Thymus (tissue), 11 donors: ENCODE measurements at regions not wholly inside any gene's neighbourhood (a gene's known extent, or its start where the extent isn't known, plus 50 kb on each side); places are given as distances from the start of the nearest gene placed in this dataset.
A peak's percentile ranks its signal among the peaks of the same experiment; 100 is the strongest.
"Not testable (repeated sequence)": the region's sequence is repeated elsewhere in the genome, so short reads cannot be mapped to it uniquely, and the experiment has no call there.

Source experiments
- DNase-seq, 9 donors: peaks; one replicate each; pipeline ENCODE4 v3.0.0-alpha.2; 2013; ENCODE audit warnings: low spot score in 9 of 9, low read depth in 6 of 9, missing footprints in 1 of 9
- H3K27ac ChIP-seq, 2 donors: one replicate each; pipeline ENCODE4 v1.5.1; 2013; ENCODE audit warnings: control low read depth in 1 of 2, low read depth in 1 of 2, low read length in 1 of 2, mild to moderate bottlenecking in 1 of 2, moderate library complexity in 1 of 2
- H3K27me3 ChIP-seq, 2 donors: one replicate each; pipeline ENCODE4 v1.5.1; 2013; ENCODE audit warnings: low read length in 1 of 2; ENCODE audit not compliant: control insufficient read depth in 2 of 2, insufficient read depth in 1 of 2
- H3K36me3 ChIP-seq, 2 donors: one replicate each; pipeline ENCODE4 v1.5.1; 2013; ENCODE audit warnings: low read length in 1 of 2, mild to moderate bottlenecking in 1 of 2, moderate library complexity in 1 of 2; ENCODE audit not compliant: control insufficient read depth in 2 of 2, insufficient read depth in 2 of 2
- H3K4me1 ChIP-seq, 2 donors: one replicate each; pipeline ENCODE4 v1.5.1; 2013; ENCODE audit warnings: low read length in 2 of 2; ENCODE audit not compliant: control insufficient read depth in 2 of 2, insufficient read depth in 2 of 2
- H3K4me3 ChIP-seq, 2 donors: one replicate each; pipeline ENCODE4 v1.5.1; 2013; ENCODE audit warnings: low read length in 2 of 2, control low read depth in 1 of 2, mild to moderate bottlenecking in 1 of 2
- H3K9me3 ChIP-seq, 2 donors: one replicate each; pipeline ENCODE4 v1.5.1; 2013; ENCODE audit warnings: low read length in 1 of 2, mild to moderate bottlenecking in 1 of 2; ENCODE audit not compliant: control insufficient read depth in 2 of 2, insufficient read depth in 1 of 2
- WGBS: extraction: QIAGEN DNeasy Blood & Tissue Kit; methylation state at CpG from one replicate; pipeline ENCODE4 v1.1.7; 2013; 5-methylcytosine and 5-hydroxymethylcytosine counted together
- donor health status: healthy.

DNA sequence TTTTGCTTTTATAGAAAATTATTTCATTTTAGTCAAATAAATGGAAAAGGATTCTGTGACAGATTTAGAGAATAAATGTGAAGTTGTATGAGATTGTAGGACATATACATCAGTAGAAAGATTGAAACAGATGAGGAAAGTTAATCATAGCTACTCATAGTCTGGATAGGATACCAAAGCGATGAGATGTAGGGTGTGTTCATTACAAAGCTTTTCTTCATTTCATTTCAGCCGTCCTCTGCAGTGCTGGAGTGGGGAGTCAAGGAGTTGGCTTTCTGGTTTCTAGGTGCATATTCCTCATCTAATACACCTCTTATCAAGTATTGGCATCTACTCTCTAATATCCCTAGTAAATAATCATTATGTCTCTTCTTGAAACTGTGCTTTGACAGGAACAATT is 149.5 kb upstream of the NEGR1 start:
- no peak for DNase-seq
- no peaks in the 10 kb centered on the region for H3K9me3 ChIP-seq
- WGBS, result over 99% methylated on average over 2 of the region's 2 CpGs
- no peak overlapping the region for H3K4me3 ChIP-seq
- H3K27me3 ChIP-seq, result no peaks in the 10 kb centered on the region
- no peak overlapping the region for H3K27ac ChIP-seq
- no peaks in the 10 kb centered on the region for H3K4me1 ChIP-seq
- H3K36me3 ChIP-seq, result no peaks in the 10 kb centered on the region

DNA sequence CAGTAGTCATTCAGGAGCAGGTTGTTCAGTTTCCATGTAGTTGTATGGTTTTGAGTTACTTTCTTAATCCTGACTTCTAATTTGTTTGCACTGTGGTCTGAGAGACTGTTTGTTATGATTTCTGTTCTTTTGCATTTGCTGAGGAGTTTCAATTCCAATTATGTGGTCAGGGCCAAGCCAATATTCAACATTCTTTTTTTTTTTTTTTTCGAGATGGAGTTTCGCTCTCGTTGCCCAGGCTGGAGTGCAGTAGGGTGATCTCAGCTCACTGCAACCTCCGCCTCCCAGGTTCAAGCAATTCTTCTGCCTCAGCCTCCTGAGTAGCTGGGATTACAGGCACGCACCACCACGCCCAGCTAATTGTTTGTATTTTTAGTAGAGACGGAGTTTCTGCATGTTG is 145.9 kb upstream of the NEGR1 start:
- not testable (repeated sequence) for H3K36me3 ChIP-seq, H3K27ac ChIP-seq, H3K4me1 ChIP-seq, H3K27me3 ChIP-seq, H3K9me3 ChIP-seq, DNase-seq, H3K4me3 ChIP-seq
- over 99% methylated on average over 7 of the region's 7 CpGs for WGBS

GRCh38 chr1:72419229-72419628 is 136.9 kb upstream of the NEGR1 start:
- DNase-seq, result no peak
- no peaks in the 10 kb centered on the region for H3K36me3 ChIP-seq
- H3K4me1 ChIP-seq, result no peaks in the 10 kb centered on the region
- WGBS, result 98% methylated on average over 18 of the region's 18 CpGs
- no peak overlapping the region for H3K27ac ChIP-seq
- no peaks in the 10 kb centered on the region for H3K27me3 ChIP-seq
- H3K4me3 ChIP-seq, result no peak overlapping the region
- H3K9me3 ChIP-seq, result no peaks in the 10 kb centered on the region

GRCh38 chr1:72412286-72412685 is 129.9 kb upstream of the NEGR1 start:
- Histone ChIP-seq H3K27ac (no peak overlapping the region), H3K36me3 (no peaks in the 10 kb centered on the region), H3K4me1 (no peaks in the 10 kb centered on the region), H3K9me3 (no peaks in the 10 kb centered on the region), H3K27me3 (no peaks in the 10 kb centered on the region), H3K4me3 (no peak overlapping the region)
- DNase-seq, result no peak

GRCh38 chr1:72399807-72400206 is 117.5 kb upstream of the NEGR1 start:
- Histone ChIP-seq H3K4me1 (no peaks in the 10 kb centered on the region), H3K9me3 (no peaks in the 10 kb centered on the region), H3K4me3 (no peak overlapping the region), H3K27ac (no peak overlapping the region), H3K27me3 (no peaks in the 10 kb centered on the region), H3K36me3 (no peaks in the 10 kb centered on the region)
- DNase-seq, result no peak
- 99% methylated on average over 2 of the region's 2 CpGs for WGBS

DNA sequence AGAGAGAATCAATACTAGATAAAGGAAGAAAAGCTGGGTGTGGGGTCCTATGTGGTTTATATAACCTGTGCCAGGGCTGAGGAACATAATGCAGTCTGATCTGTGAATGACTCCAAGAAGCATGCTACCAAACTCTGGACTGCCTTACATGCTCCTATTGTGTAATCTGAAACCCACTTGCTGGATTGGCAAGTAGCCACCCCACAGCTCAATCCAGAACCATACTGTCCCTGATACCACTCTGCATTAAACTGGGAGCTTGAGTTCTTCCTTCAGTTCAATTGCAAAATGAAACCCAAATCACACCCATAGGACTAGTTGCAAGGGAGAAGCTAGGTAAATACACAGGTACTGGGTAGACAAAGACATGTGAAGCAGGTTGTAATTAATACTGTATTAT is 115.4 kb upstream of the NEGR1 start:
- DNase-seq, result no peak

GRCh38 chr1:72394457-72394856 is 112.1 kb upstream of the NEGR1 start:
- WGBS, result 16% methylated on average over 3 of the region's 3 CpGs
- DNase-seq, result peak in 1 of 9 donors; percentile 25
- H3K36me3 ChIP-seq, result no peaks in the 10 kb centered on the region

More for the DNA sequence above, 115.4 kb upstream of the NEGR1 start:
- peaks cover 0 to 2% of the 10 kb centered on the region in 2 donors for H3K4me1 ChIP-seq
- H3K9me3 ChIP-seq, result no peaks in the 10 kb centered on the region
- no peaks in the 10 kb centered on the region for H3K27me3 ChIP-seq
- H3K36me3 ChIP-seq, result no peaks in the 10 kb centered on the region
- H3K4me3 ChIP-seq, result no peak overlapping the region
- H3K27ac ChIP-seq, result no peak overlapping the region

DNA sequence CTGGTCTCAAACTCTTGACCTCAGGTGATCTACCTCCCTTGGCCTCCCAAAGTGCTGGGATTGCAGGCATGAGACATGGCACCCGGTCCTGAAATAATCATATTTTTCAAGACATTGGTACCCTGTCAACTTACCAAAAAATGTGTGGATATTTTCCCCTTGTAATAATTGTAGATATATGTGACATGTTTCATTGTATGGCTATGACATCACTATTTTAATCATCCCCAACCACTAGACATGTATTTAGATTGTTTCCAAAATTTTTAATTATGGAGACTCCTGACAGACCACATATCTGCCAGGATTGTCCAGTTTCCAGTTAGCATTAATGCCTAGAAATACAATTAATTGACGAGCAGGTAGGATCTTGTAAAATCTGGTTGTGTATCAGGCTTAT is 96.7 kb upstream of the NEGR1 start:
- Histone ChIP-seq H3K4me3 (no peak overlapping the region), H3K9me3 (no peaks in the 10 kb centered on the region), H3K27ac (no peak overlapping the region), H3K27me3 (no peaks in the 10 kb centered on the region), H3K36me3 (no peaks in the 10 kb centered on the region), H3K4me1 (no peaks in the 10 kb centered on the region)
- no peak for DNase-seq
- WGBS, result 97% methylated on average over 2 of the region's 2 CpGs

More at GRCh38 chr1:72394457-72394856, 112.1 kb upstream of the NEGR1 start:
- H3K27me3 ChIP-seq, result no peaks in the 10 kb centered on the region
- no peaks in the 10 kb centered on the region for H3K9me3 ChIP-seq
- peaks cover 0 to 2% of the 10 kb centered on the region in 2 donors for H3K4me1 ChIP-seq
- peak overlapping the region in 1 of 2 donors; percentile 19 for H3K27ac ChIP-seq
- H3K4me3 ChIP-seq, result no peak overlapping the region

GRCh38 chr1:72375226-72375625 is 92.9 kb upstream of the NEGR1 start:
- Histone ChIP-seq H3K27me3 (no peaks in the 10 kb centered on the region), H3K27ac (no peak overlapping the region), H3K9me3 (no peaks in the 10 kb centered on the region), H3K36me3 (no peaks in the 10 kb centered on the region), H3K4me1 (peaks cover 0 to 6% of the 10 kb centered on the region in 2 donors), H3K4me3 (no peak overlapping the region)
- no peak for DNase-seq
